LoVo (cell line): ENCODE measurements at regions not wholly inside any gene's neighbourhood (a gene's known extent, or its start where the extent isn't known, plus 50 kb on each side); places are given as distances from the start of the nearest gene placed in this dataset.
"Not testable (repeated sequence)": the region's sequence is repeated elsewhere in the genome, so short reads cannot be mapped to it uniquely, and the experiment has no call there.

Source experiments
- DNase-seq: peaks from one replicate; pipeline ENCODE4 v3.0.0-alpha.2; 2016; ENCODE audit warnings: low spot score

- no peak for DNase-seq
Observed at GRCh38 chr1:201726700-201727099, 102.3 kb upstream of the IPO9 start.

GRCh38 chr1:201728731-201729130 lies 100.2 kb upstream of the IPO9 start:
- DNase-seq, result no peak

GRCh38 chr1:201729973-201730608 lies 98.9 kb upstream of the IPO9 start:
- DNase-seq, result no peak

GRCh38 chr1:201730611-201731010 lies 98.3 kb upstream of the IPO9 start:
- no peak for DNase-seq

- no peak for DNase-seq
Observed at GRCh38 chr1:201731142-201731541, 97.8 kb upstream of the IPO9 start.

- DNase-seq, result no peak
Observed at GRCh38 chr1:201731592-201731991, 97.4 kb upstream of the IPO9 start.

DNA sequence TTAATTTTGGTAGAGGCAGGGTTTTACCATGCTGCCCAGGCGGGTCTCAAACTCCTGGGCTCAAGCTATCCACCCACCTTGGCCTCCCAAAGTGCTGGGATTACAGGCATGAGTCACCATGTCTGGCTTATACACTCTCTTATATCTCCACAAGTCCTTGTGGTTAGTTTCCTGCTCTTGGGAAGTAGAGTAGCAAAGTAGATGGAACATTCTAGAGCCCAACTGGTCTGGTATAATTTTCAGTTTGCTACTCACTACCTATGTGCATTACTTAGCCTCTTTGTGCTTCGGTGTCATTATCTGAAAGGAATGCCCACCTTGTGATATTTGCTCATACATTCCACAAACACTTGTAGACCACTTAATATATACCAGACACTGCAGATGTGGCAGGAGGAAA lies 96.6 kb upstream of the IPO9 start:
- no peak for DNase-seq

- DNase-seq, result not testable (repeated sequence)
Observed at GRCh38 chr1:201734221-201734620, 94.7 kb upstream of the IPO9 start.

GRCh38 chr1:201734786-201735185 lies 94.2 kb upstream of the IPO9 start:
- no peak for DNase-seq

DNA sequence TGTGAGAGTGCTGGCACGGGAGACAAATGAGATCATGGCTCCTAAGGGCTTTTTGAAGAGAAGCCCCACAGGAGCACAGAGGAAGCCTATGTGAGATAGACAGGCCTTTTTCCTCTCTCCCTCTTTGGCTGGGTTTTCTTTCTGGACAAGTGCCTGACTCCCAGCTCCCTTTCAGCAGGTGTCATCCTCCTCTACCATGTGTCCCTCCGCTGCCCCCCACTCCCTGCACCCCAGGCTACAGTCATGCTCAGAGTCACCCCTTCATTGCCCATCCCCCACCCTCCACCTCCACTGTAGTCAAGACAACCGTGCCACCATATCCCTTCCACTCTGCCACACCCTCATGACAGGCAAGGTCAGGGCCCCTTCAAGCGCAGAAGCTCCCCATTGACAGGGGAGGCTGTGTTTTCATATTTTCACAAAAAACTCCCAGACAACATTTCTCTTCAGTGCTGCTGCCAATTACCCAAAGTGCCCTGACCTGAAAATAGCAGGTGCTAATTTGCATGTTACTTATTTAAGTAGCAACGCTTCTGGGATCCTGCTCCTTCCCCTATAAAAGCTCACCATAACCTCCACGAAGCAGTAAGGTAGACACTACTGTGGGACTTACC lies 92.1 kb upstream of the IPO9 start:
- no peak for DNase-seq

- DNase-seq, result no peak
Observed at GRCh38 chr1:201737352-201738060, 91.5 kb upstream of the IPO9 start.

DNA sequence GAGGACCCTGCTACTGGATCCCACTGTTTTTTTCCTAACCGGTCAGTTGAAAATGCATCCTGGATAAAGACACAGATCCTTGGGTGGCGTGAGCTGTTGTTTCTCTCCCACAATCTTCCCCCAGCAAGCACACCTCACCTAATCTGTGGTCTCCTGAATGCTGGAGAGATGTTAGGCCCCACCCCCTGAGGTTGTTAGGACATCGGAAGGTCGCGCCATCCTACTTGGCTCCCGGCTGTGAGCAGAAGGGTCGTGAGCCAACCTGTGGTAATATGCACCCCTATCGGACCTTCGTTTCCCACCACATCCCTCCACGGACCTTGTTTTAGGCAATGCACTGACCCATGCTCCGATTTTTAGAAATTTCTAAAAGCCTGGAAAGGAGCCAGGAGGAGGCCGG lies 89.9 kb upstream of the IPO9 start:
- DNase-seq, result no peak

GRCh38 chr1:201739492-201740085 lies 89.4 kb upstream of the IPO9 start:
- peak; percentile 85 for DNase-seq

DNA sequence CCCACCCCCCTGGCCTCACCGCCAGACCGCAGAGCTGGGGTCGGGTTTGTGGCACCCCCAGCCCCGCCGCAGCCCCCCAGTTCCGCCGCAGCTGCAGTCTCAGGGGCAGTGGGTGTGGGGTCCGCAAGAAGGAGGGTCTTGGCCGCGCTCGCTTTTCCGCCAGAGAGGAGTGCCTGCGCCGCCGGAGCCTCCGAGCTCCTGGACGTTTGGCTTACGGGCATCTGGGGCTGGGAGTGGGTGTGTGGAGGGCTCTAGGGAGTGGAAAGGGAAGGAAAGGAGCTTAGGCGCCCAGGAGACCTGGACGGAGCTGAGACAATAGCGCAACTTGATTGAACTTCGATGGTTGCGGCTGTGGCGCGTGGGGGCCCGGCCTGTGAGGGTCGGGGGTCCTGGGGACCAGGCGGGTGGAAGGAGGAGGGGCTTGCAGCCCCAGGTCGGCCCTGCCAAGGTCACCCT lies 88.8 kb upstream of the IPO9 start:
- DNase-seq, result no peak

GRCh38 chr1:201740670-201741111 lies 88.3 kb upstream of the IPO9 start:
- no peak for DNase-seq

GRCh38 chr1:201741763-201742342 lies 87.1 kb upstream of the IPO9 start:
- DNase-seq, result no peak

GRCh38 chr1:201742476-201742875 lies 86.5 kb upstream of the IPO9 start:
- DNase-seq, result no peak

DNA sequence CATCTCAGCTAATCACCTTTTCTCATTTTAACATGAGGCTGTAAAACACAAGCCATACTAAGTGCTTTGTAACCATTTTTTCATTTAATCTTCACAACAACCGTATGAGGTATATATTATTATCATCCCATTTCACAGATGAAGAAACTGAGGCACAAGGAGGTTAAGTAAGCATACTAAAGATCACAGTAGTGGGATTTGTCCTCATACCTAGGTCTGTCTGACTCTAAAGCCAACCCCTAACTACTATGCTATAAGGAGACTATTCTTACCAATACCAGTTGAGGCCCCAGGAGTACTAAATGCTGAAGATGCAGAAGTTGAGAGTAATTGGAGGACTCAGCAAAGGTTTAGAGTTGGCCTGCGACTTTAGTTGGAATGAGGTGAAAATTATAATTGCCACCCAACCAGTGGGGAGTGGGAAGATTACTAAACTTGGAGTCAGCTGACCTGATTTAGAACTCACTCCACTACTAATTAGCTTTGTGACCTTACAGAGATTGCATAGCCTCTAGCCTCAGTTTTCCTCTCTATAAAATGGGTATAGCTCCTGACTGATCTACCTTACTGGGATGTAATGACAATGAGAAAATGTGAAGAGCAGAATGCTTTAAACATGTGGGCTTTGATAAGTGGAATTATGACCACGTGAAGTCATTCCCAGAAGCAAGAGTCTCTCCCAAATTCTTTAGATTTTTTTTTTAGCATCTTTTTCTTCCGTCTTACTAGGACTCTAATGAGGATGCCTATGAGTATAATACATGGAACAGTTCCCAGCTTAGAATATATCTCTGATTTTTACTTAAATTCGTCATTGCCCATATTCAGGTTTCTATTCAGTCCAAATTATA lies 85.8 kb upstream of the IPO9 start:
- no peak for DNase-seq

DNA sequence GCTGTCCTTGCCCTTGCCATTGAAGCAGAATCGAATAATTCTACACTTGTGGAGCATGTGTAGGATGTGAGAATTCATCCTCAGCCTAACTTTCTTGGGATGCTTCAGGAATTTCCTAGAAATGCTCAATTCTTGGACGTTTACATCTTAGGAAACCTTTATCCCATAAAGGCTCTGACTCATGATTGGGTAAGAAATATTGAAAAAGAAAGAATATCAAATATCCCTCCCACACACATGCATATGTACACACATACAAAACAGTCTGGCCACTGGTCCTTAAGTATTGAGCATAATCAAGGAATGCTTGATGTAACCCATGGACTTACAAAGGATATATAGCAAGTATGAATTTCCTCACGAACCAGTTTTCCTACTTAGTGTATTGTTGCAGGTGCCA lies 83.9 kb upstream of the IPO9 start:
- no peak for DNase-seq

DNA sequence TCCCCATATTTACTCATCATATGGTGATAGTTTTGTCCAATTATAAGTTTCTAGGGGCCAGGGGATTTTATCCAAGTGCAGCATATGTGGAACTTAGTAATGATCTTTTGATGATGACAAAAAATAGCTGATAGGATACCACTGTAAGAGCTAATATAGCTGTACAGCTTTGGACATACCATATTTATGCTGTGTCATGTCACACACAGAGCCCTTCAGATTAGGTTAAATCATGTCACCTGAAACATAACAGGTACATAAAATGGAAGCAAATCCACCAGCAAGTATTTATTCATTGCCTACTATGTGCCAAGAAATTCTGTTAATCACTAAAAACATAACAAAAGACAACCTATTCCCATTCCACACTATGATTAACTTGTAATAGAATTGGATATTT lies 82.8 kb upstream of the IPO9 start:
- no peak for DNase-seq

DNA sequence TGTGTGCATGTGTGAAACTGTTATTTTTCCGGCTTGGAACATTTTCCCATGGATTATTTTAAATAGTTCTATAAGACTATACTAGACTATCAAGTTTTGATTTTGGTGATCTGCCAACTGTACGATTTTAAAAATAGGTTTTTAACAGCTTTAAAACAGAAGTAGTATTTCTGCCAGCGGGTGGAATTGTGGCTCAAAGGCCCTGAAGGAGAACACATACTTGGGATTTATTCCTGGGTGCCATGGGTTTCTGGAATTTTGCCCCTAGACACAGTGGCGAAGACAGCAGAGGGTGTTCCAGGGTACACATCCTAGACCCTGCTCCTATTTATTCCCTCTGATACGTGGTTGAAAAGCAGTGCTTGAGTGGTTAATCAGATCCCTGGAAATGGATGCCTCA lies 81.7 kb upstream of the IPO9 start:
- no peak for DNase-seq

- no peak for DNase-seq
Observed at GRCh38 chr1:201748335-201748734, 80.6 kb upstream of the IPO9 start.
